OCI-LY3 (cell line): ENCODE measurements at regions not wholly inside any gene's neighbourhood (a gene's known extent, or its start where the extent isn't known, plus 50 kb on each side); places are given as distances from the start of the nearest gene placed in this dataset.

ENCODE experiments used
- CTCF ChIP-seq: fragments of 200-600, 300-600 bp; sonication (generic); IDR thresholded peaks from 2 replicates; pipeline ENCODE4 v1.5.1; 2014; ENCODE audit warnings: antibody characterized with exemption, low read length, low read depth
- EZH2phosphoT487 ChIP-seq: fragments of 200-600 bp; shearing (Covaris generic); IDR thresholded peaks from 2 replicates; pipeline ENCODE4 v1.6.1; 2018; ENCODE audit warnings: antibody characterized with exemption, mixed run types, low read depth

- TF ChIP-seq CTCF (no peak), EZH2phosphoT487 (no peak)
Measured at GRCh38 chr3:157574531-157574930, 71.3 kb upstream of the VEPH1 start.
